ENCODE measurements at regions not wholly inside any gene's neighbourhood (a gene's known extent, or its start where the extent isn't known, plus 50 kb on each side); places are given as distances from the start of the nearest gene placed in this dataset.
"Not testable (repeated sequence)": the region's sequence is repeated elsewhere in the genome, so short reads cannot be mapped to it uniquely, and the experiment has no call there.

DNA sequence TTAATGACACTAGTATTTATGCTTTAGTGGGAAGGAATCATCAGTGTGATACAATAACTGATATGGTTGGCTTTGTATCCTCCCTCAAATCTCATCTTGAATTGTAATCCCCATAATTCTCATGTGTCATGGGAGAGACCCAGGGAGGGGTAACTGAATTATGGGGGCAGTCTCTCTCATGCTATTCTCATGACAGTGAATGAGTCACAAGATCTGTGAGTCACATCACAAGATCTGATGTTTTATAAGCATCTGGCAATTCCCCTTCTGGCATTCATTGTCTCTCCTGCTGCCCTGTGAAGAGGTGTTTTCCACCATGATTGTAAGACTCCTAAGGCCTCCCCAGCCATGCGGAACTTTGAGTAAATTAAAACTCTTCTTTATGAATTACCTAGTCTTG, 1760.3 kb downstream of the NCAM2 start:
- no peak overlapping the region for H3K27ac Mint-ChIP-seq
- no peak overlapping the region for H3K4me3 Mint-ChIP-seq
- H3K36me3 Mint-ChIP-seq (ENCODE audit: low read depth): no peaks in the 10 kb centered on the region
- no peaks in the 10 kb centered on the region for H3K4me1 Mint-ChIP-seq
- H3K27me3 Mint-ChIP-seq: no peaks in the 10 kb centered on the region
- H3K9me3 Mint-ChIP-seq: no peaks in the 10 kb centered on the region
- no peak for ATAC-seq (replicated peaks)

DNA sequence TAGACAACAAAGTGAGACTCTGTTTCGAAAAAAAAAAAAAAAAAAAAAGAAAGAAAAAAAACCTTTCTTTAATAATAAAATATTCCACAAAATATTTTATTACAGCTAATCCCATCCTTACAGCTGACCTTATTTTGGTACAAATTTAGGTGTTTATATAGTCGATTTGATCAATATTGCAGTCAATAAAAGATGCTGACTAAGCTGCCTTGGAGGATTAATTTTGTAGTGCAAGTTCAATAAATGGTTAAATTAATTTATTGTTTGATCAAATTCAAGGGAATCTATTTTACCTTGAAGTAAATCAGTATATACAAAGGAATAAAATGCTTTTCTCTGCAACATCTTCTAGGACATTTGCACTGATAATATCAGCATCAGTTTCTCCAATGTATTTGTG, 1764.3 kb downstream of the NCAM2 start:
- H3K36me3 Mint-ChIP-seq (ENCODE audit: low read depth): no peaks in the 10 kb centered on the region
- H3K4me3 Mint-ChIP-seq: no peak overlapping the region
- H3K9me3 Mint-ChIP-seq: no peaks in the 10 kb centered on the region
- H3K4me1 Mint-ChIP-seq: no peaks in the 10 kb centered on the region
- H3K27me3 Mint-ChIP-seq: no peaks in the 10 kb centered on the region
- ATAC-seq (replicated peaks): no peak
- H3K27ac Mint-ChIP-seq: no peak overlapping the region

DNA sequence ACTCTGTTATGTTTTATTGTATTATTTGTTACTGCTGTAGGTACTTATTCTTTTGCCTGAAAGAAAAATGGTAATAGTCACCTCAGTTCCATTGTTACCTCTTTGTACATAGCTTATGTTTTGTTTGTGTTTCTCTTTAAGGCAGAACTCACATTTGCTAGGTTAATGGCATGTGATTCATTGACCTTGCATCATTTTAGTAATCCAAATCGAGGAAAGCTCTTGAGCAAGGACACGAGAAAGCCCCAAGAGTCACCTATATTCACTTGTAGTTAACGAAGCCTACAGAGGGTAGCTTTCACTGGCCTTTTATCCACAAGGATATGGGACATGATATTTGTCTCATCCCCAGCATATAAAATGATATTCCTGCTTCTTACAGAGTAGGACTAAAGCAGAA, 1765.2 kb downstream of the NCAM2 start:
- Mint-ChIP-seq H3K9me3 (no peaks in the 10 kb centered on the region), H3K36me3 (ENCODE audit: low read depth) (no peaks in the 10 kb centered on the region), H3K4me3 (no peak overlapping the region), H3K4me1 (no peaks in the 10 kb centered on the region), H3K27ac (no peak overlapping the region), H3K27me3 (no peaks in the 10 kb centered on the region)
- ATAC-seq (replicated peaks): no peak

DNA sequence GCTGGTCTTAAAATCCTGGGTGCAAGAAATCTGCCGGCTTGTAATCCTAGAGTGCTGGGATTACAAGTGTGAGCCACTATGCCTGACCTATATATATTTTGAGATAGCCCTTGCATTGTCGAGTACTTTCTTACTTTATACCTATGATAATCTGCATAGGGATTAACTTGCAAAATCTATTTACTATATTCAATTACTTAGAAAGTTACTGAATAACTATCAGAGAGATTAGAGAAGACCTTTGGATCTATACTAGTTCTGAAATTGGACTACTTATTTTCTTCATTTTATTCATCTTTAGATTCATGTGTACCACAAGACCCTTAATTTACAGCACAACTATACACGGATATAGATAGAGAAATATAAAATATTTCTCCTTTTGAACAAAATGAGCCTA, 1766.0 kb downstream of the NCAM2 start:
- Mint-ChIP-seq H3K27me3 (no peaks in the 10 kb centered on the region), H3K4me3 (no peak overlapping the region), H3K36me3 (ENCODE audit: low read depth) (no peaks in the 10 kb centered on the region), H3K27ac (no peak overlapping the region), H3K4me1 (no peaks in the 10 kb centered on the region), H3K9me3 (no peaks in the 10 kb centered on the region)
- ATAC-seq (replicated peaks): no peak

DNA sequence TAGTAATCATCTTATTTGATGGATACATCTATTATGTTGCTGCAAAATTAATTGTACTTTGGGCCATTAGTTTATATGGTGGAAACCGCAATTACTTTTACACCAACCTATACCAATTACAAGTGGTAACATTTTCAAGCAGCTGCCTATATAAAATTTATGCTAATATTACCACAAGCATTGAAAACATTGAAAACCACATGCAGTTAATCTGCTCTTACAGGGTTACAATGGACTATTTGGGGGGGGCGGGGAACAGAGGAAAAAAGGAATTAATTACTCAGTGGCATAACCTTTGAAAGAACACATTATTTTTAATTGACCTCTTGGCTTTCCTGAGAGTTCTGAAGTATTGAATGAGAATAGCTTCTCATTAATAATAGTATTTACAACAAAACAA, 1793.2 kb downstream of the NCAM2 start:
- Mint-ChIP-seq H3K4me1 (no peaks in the 10 kb centered on the region), H3K27ac (no peak overlapping the region), H3K36me3 (ENCODE audit: low read depth) (no peaks in the 10 kb centered on the region), H3K9me3 (no peaks in the 10 kb centered on the region), H3K4me3 (no peak overlapping the region), H3K27me3 (no peaks in the 10 kb centered on the region)
- ATAC-seq (replicated peaks): no peak

DNA sequence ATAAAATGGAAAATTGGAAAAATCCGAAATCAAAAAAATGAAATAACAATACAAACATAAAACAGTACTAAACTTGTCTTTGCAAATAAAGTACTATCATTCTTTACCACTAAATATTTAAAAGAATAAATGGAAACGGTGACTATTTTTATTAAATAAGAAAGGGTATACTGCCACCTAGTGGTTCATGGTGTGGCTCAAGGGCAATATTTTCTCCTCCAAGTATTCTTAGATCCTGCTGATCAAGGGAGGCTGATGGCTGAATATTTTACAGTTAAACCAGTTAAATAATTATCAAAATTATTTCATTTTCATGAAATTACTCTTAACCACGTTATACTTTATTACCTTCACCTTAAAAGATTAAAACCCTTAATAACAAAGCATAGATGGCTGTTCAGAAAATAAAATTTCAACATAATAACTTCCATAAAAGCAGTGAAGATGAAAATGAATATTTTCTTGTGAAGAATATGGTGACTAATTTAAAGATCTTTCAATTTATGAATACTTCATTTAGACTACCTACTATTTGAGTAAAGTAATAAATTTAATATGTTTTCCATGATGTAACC, 1793.9 kb downstream of the NCAM2 start:
- Mint-ChIP-seq H3K9me3 (no peaks in the 10 kb centered on the region), H3K36me3 (ENCODE audit: low read depth) (no peaks in the 10 kb centered on the region), H3K27me3 (no peaks in the 10 kb centered on the region), H3K27ac (no peak overlapping the region), H3K4me1 (no peaks in the 10 kb centered on the region), H3K4me3 (no peak overlapping the region)
- no peak for ATAC-seq (replicated peaks)

DNA sequence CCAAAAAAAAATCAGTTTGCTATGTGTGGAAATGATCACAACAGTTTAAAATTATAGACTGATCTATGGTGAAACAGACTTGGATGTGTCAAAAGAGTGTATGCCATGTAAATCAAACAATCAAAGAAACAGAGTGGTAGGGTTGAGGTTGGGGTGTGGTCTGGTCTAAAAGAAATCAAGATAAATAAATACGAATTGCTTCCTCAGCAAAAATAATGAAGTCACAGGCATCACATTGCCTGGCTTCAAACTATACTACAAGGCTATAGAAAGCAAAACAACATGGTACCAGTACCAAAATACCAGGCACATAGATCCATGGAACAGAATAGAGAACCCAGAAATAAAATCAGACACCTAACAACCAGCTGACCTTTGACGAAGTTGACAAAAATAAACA, 1796.9 kb downstream of the NCAM2 start:
- no peaks in the 10 kb centered on the region for H3K9me3 Mint-ChIP-seq
- H3K4me3 Mint-ChIP-seq: no peak overlapping the region
- no peak overlapping the region for H3K27ac Mint-ChIP-seq
- no peaks in the 10 kb centered on the region for H3K4me1 Mint-ChIP-seq
- no peaks in the 10 kb centered on the region for H3K36me3 Mint-ChIP-seq (ENCODE audit: low read depth)
- no peak for ATAC-seq (replicated peaks)
- H3K27me3 Mint-ChIP-seq: no peaks in the 10 kb centered on the region

DNA sequence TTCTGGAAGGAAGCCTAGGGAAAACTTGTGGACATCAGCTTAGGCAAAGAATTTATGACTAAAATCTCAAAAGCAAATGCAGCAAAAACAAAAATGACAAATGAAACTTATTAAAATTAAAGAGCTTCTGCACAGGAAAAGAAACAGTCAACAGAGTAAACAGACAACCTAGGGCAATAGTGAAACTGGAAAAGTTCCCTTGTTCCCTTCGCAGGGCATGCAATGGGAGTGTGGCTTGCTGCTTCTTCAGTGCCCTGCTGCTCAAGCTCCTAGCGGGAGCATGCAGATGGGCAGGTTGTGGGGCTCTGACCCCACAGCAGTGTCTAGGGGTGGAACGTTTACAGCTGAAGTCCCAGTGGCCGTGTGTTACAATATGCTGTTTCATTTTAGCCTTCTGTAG, 1797.4 kb downstream of the NCAM2 start:
- no peaks in the 10 kb centered on the region for H3K4me1 Mint-ChIP-seq
- H3K36me3 Mint-ChIP-seq (ENCODE audit: low read depth): no peaks in the 10 kb centered on the region
- H3K9me3 Mint-ChIP-seq: no peaks in the 10 kb centered on the region
- ATAC-seq (replicated peaks): no peak
- H3K27ac Mint-ChIP-seq: no peak overlapping the region
- H3K27me3 Mint-ChIP-seq: no peaks in the 10 kb centered on the region
- no peak overlapping the region for H3K4me3 Mint-ChIP-seq

DNA sequence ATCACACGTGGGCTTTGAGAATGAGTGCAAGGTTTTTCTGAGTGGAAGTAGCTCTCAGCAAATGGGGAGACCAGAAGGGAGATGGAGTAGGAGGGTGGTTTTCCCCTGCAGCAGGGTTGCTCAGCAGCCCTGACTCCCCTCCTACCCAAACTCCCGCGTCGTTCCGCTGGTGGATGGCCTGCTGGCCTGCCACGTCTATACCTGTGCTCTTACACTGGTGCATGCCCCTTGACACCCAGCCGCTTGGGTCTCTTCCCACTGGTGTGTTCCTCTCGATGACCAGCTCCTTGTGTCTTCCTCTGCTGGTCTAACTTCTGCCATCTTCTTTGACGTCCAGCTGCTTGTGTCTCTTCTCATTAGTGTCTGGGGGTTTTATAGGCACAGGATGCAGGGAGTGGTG, 1797.9 kb downstream of the NCAM2 start:
- H3K36me3 Mint-ChIP-seq (ENCODE audit: low read depth): no peaks in the 10 kb centered on the region
- no peaks in the 10 kb centered on the region for H3K27me3 Mint-ChIP-seq
- ATAC-seq (replicated peaks): no peak
- H3K4me3 Mint-ChIP-seq: no peak overlapping the region
- H3K9me3 Mint-ChIP-seq: no peaks in the 10 kb centered on the region
- no peak overlapping the region for H3K27ac Mint-ChIP-seq
- no peaks in the 10 kb centered on the region for H3K4me1 Mint-ChIP-seq

DNA sequence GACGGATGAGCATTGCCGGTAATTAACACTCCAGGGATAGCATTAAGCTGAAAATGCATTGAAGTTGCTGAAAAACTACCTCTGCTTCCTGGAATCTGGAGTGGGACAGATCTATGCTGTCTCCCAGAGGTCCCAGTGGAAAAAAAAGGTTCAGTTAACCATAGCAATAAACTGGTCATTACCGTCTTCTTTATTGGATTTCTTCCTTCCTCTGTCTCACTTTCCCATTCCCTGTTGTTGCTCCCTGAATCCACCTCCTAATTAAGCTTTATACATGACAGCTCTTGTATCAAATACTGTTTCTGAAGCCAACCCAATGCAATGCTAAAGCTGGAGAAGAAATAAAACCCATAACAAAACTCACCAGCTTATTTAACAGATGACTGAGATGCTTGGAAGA, 1805.9 kb downstream of the NCAM2 start:
- no peaks in the 10 kb centered on the region for H3K27me3 Mint-ChIP-seq
- no peak overlapping the region for H3K4me3 Mint-ChIP-seq
- no peak for ATAC-seq (replicated peaks)
- H3K4me1 Mint-ChIP-seq: no peaks in the 10 kb centered on the region
- peaks cover 5% of the 10 kb centered on the region for H3K9me3 Mint-ChIP-seq
- H3K27ac Mint-ChIP-seq: no peak overlapping the region
- H3K36me3 Mint-ChIP-seq (ENCODE audit: low read depth): no peaks in the 10 kb centered on the region

DNA sequence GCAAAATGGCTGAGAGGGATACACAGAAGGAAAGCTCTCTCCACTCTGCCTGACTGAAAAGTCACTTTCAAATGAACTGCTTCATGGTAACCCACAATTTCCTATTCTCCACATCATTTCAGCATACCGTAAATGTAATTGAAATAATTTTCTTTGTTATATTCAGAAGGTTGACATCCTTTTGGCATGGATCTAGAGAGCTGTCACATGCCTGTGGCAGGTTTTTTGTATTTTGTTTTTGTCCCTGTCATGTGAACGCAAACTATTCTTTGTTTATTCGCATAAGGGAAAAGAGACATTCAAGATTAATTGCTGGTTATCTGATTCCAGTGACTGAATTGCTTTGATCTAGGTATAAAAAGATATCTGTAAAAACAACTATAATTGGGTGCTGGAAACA, 1808.1 kb downstream of the NCAM2 start:
- H3K36me3 Mint-ChIP-seq (ENCODE audit: low read depth): no peaks in the 10 kb centered on the region
- ATAC-seq (replicated peaks): no peak
- H3K27ac Mint-ChIP-seq: no peak overlapping the region
- H3K4me3 Mint-ChIP-seq: no peak overlapping the region
- H3K4me1 Mint-ChIP-seq: no peaks in the 10 kb centered on the region
- H3K27me3 Mint-ChIP-seq: no peaks in the 10 kb centered on the region
- H3K9me3 Mint-ChIP-seq: peaks cover 5% of the 10 kb centered on the region

DNA sequence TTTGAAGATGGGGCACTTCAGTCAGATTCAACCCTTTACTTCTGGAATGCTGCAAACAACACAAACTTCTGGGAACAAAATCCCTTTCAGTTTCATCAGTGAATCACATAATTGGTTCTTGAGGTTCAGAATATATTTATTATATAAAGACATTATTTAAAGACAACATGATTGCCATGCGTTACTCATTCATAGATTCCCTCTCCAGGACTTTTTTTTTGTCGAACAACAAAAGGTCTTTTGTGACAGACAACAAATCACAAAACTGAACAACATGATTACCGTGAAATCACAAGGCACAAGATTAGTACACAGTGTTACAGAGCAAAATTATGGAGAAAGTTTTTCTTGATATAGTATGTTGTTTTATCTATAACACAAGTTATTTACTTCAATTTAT, 1815.0 kb downstream of the NCAM2 start:
- Mint-ChIP-seq H3K27ac (no peak overlapping the region), H3K36me3 (ENCODE audit: low read depth) (no peaks in the 10 kb centered on the region), H3K27me3 (no peaks in the 10 kb centered on the region), H3K4me3 (no peak overlapping the region), H3K4me1 (no peaks in the 10 kb centered on the region), H3K9me3 (peaks cover 5% of the 10 kb centered on the region)
- ATAC-seq (replicated peaks): no peak

DNA sequence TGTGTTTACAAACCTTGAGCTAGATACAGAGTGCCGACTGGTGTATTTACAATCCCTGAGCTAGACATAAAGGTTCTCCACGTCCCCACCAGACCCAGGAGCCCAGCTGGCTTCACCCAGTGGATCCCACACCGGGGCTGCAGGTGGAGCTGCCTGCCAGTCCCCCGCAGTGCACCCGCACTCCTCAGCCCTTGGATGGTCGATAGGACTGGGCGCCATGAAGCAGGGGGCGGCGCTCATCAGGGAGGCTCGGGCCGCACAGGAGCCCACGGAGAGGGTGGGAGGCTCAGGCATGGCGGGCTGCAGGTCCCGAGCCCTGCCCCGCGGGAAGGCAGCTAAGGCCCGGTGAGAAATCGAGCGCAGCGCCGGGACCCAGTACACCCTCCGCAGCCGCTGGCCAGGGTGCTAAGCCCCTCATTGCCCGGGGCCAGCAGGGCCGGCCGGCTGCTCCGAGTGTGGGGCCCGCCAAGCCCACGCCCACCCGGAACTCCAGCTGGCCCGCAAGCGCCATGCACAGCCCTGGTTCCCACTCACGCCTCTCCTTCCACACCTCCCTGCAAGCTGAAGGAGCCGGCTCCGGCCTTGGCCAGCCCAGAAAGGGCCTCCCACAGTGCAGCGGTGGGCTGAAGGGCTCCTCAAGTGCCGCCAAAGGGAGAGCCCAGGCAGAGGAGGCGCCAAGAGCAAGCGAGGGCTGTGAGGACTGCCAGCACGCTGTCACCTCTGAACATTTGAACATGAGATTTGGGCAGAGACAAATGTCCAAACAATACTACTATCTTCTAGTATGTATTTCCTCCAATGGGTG, 1820.7 kb downstream of the NCAM2 start:
- H3K27ac Mint-ChIP-seq; ATAC-seq (replicated peaks); H3K4me3 Mint-ChIP-seq; H3K4me1 Mint-ChIP-seq; H3K36me3 Mint-ChIP-seq (ENCODE audit: low read depth); H3K27me3 Mint-ChIP-seq; H3K9me3 Mint-ChIP-seq: not testable (repeated sequence)

DNA sequence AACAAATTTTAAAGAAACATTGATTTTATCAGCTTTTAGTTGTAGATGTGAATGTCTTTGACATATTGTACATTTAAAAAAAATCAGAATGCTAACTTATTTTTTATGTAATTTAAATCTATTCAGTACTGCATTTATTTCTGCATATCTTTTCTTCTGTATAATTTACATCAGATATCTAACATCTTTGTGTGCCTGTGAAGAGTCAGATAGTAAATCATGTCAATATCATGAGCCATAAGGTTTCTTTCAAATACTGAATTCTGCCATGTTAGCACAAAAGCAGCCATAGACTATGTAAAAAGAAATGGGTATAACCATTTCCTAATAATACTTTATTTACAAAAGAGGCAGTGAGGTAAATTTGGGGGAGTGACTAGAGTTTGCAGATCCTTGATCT, 1829.2 kb downstream of the NCAM2 start:
- Mint-ChIP-seq H3K9me3 (peaks cover 26% of the 10 kb centered on the region), H3K27ac (no peak overlapping the region), H3K4me1 (no peaks in the 10 kb centered on the region), H3K36me3 (ENCODE audit: low read depth) (no peaks in the 10 kb centered on the region), H3K4me3 (no peak overlapping the region), H3K27me3 (no peaks in the 10 kb centered on the region)
- no peak for ATAC-seq (replicated peaks)

DNA sequence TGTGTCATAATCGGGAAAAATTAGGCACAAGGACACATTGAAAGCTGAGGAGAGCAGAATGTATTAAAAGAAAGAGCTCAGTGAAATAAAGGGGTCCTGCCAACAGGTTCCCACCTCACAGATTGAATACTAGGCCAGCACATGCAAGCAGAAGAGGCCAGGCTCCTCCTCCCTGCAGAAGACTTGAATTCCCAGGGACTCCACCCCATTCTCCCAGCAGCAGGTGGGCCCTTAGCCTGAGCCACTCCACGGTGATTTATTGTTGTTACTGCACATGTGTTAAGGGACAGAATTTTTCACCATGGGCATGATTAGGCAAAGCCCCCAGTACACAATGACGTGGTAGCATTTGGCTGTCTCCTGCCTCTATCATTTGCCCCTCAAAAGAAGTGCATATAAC, 1844.7 kb downstream of the NCAM2 start:
- H3K9me3 Mint-ChIP-seq: peaks cover 3% of the 10 kb centered on the region

DNA sequence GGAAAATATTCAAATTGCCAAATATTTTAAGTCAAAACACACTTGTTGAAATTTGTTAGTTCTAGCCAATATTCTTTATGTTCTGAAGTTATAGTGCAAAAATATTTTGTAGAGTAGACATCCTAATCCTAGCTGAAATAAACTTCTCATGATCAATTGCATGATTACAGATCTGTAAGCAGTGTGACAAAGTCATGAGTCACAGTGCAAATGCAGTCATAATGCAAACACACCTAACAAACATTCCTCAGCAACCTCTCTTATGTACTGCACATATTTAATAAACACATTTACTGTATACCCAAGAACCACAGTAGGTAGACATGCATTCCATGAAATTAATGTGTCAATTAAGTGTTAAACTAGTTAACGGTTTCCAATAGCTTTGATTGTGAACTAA, 1857.4 kb downstream of the NCAM2 start:
- Mint-ChIP-seq H3K27me3 (no peaks in the 10 kb centered on the region), H3K4me1 (no peaks in the 10 kb centered on the region), H3K36me3 (ENCODE audit: low read depth) (no peaks in the 10 kb centered on the region), H3K4me3 (no peak overlapping the region), H3K9me3 (no peaks in the 10 kb centered on the region), H3K27ac (no peak overlapping the region)
- no peak for ATAC-seq (replicated peaks)

More for the DNA sequence above, 1844.7 kb downstream of the NCAM2 start:
- H3K4me1 Mint-ChIP-seq: no peaks in the 10 kb centered on the region
- ATAC-seq (replicated peaks): no peak
- H3K4me3 Mint-ChIP-seq: no peak overlapping the region
- no peaks in the 10 kb centered on the region for H3K27me3 Mint-ChIP-seq
- no peaks in the 10 kb centered on the region for H3K36me3 Mint-ChIP-seq (ENCODE audit: low read depth)
- H3K27ac Mint-ChIP-seq: no peak overlapping the region

Measured in activated T-helper 17 cell treated with anti-CD3 and anti-CD28 coated beads, Interleukin-2, amount 50 U/mL, for 72 hours (primary cell).